ENCODE measurements at regions not wholly inside any gene's neighbourhood (a gene's known extent, or its start where the extent isn't known, plus 50 kb on each side); places are given as distances from the start of the nearest gene placed in this dataset.

- DNase-seq (ENCODE audit: low spot score): no peak
- no peak overlapping the region for H3K4me3 Mint-ChIP-seq
- H3K4me1 Mint-ChIP-seq (ENCODE audit: low read depth): no peaks in the 10 kb centered on the region
- no peak overlapping the region for H3K27ac Mint-ChIP-seq
- H3K9me3 Mint-ChIP-seq: peaks cover 6% of the 10 kb centered on the region
- intact Hi-C loops (cut with micrococcal nuclease): no loop called here
- no peaks in the 10 kb centered on the region for H3K36me3 Mint-ChIP-seq (ENCODE audit: low read depth)
- H3K27me3 Mint-ChIP-seq (ENCODE audit: insufficient read depth): no peaks in the 10 kb centered on the region
These were observed 433.7 kb upstream of the ACO1 start for GRCh38 chr9:31950756-31951155.

DNA sequence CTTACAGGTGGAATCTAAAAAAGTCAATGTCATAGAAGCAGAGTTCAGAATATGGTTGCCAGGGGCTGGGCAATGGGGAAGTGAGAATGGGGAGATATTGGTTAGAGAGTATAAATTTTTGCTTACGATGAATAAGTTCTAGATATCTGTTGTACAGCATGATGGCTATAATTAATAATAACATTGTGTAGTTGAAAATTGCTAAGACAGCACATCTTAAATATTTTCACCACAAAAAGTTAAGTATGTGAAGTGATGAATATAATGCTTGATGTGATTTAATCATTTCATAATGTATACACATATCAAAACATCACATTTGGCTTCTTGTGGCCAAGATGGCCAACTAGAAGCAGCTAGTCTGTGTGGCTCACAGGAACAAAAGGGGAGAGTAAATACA lies 425.9 kb upstream of the ACO1 start:
- no peaks in the 10 kb centered on the region for H3K4me1 Mint-ChIP-seq (ENCODE audit: low read depth)
- H3K9me3 Mint-ChIP-seq: peaks cover 30% of the 10 kb centered on the region
- no peak for DNase-seq (ENCODE audit: low spot score)
- H3K36me3 Mint-ChIP-seq (ENCODE audit: low read depth): no peaks in the 10 kb centered on the region
- no peak overlapping the region for H3K4me3 Mint-ChIP-seq
- no peak overlapping the region for H3K27ac Mint-ChIP-seq
- H3K27me3 Mint-ChIP-seq (ENCODE audit: insufficient read depth): no peaks in the 10 kb centered on the region
- intact Hi-C loops (cut with micrococcal nuclease): no loop called here

- Mint-ChIP-seq H3K27me3 (ENCODE audit: insufficient read depth) (no peaks in the 10 kb centered on the region), H3K4me3 (no peak overlapping the region), H3K36me3 (ENCODE audit: low read depth) (no peaks in the 10 kb centered on the region), H3K27ac (no peak overlapping the region), H3K9me3 (no peaks in the 10 kb centered on the region), H3K4me1 (ENCODE audit: low read depth) (no peaks in the 10 kb centered on the region)
- no peak for DNase-seq (ENCODE audit: low spot score)
- intact Hi-C loops (cut with micrococcal nuclease): no loop called here
These were observed 414.9 kb upstream of the ACO1 start for GRCh38 chr9:31969552-31969951.

DNA sequence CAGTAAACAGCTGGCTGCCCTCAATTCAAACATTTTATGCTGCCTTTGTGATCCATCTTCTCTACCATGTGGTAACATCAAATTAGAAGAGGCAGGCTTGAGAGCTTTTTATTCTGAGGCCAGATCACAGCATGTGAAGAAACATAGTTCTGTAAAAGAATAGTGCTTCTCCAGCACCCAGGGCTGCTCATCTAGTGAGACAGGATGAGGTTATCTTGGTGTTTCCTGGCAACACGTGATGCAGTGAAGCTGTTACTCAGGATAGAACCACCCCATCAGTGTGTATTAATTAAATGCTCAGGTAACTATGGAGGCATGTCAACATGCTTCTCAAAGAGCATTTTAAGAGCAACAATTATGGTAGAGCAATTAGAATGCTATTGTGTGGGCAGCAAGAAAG lies 400.5 kb upstream of the ACO1 start:
- Mint-ChIP-seq H3K27me3 (ENCODE audit: insufficient read depth) (no peaks in the 10 kb centered on the region), H3K4me3 (no peak overlapping the region), H3K4me1 (ENCODE audit: low read depth) (no peaks in the 10 kb centered on the region), H3K36me3 (ENCODE audit: low read depth) (no peaks in the 10 kb centered on the region), H3K27ac (no peak overlapping the region), H3K9me3 (peaks cover 6% of the 10 kb centered on the region)
- intact Hi-C loops (cut with micrococcal nuclease): no loop called here
- no peak for DNase-seq (ENCODE audit: low spot score)

DNA sequence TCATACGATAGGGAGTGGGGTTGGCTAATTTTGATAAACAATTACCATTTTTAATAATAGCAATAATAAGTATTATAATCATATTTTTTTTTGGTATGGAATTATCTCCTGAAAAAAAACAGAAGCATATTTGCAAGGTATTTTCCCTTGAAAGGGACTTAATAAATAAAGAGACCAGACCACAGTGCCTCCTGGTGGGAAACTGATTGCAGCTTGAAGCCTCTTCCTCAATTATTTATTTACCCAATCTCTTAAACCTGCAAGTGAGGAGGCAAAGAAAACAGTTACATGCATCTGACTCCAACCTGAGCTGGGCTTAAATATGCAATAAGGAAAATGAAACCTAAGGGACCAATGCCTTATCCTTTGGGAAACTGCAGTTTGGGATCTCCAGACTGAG lies 388.1 kb upstream of the ACO1 start:
- H3K4me3 Mint-ChIP-seq: no peak overlapping the region
- intact Hi-C loops (cut with micrococcal nuclease): no loop called here
- H3K9me3 Mint-ChIP-seq: peaks cover 3% of the 10 kb centered on the region
- no peaks in the 10 kb centered on the region for H3K36me3 Mint-ChIP-seq (ENCODE audit: low read depth)
- no peaks in the 10 kb centered on the region for H3K27me3 Mint-ChIP-seq (ENCODE audit: insufficient read depth)
- no peak for DNase-seq (ENCODE audit: low spot score)
- H3K27ac Mint-ChIP-seq: no peak overlapping the region
- H3K4me1 Mint-ChIP-seq (ENCODE audit: low read depth): no peaks in the 10 kb centered on the region

- intact Hi-C loops (cut with micrococcal nuclease): no loop called here
- no peak for DNase-seq (ENCODE audit: low spot score)
- no peaks in the 10 kb centered on the region for H3K36me3 Mint-ChIP-seq (ENCODE audit: low read depth)
- H3K4me1 Mint-ChIP-seq (ENCODE audit: low read depth): no peaks in the 10 kb centered on the region
- no peaks in the 10 kb centered on the region for H3K27me3 Mint-ChIP-seq (ENCODE audit: insufficient read depth)
- no peak overlapping the region for H3K27ac Mint-ChIP-seq
- H3K9me3 Mint-ChIP-seq: no peaks in the 10 kb centered on the region
- no peak overlapping the region for H3K4me3 Mint-ChIP-seq
These were observed 379.9 kb upstream of the ACO1 start for GRCh38 chr9:32004431-32005076.

- no peak for DNase-seq (ENCODE audit: low spot score)
- no peak overlapping the region for H3K4me3 Mint-ChIP-seq
- intact Hi-C loops (cut with micrococcal nuclease): no loop called here
- H3K9me3 Mint-ChIP-seq: no peaks in the 10 kb centered on the region
- H3K27ac Mint-ChIP-seq: no peak overlapping the region
- no peaks in the 10 kb centered on the region for H3K36me3 Mint-ChIP-seq (ENCODE audit: low read depth)
- H3K4me1 Mint-ChIP-seq (ENCODE audit: low read depth): no peaks in the 10 kb centered on the region
- H3K27me3 Mint-ChIP-seq (ENCODE audit: insufficient read depth): no peaks in the 10 kb centered on the region
These were observed 374.1 kb upstream of the ACO1 start for GRCh38 chr9:32010322-32010721.

- Mint-ChIP-seq H3K4me1 (ENCODE audit: low read depth) (no peaks in the 10 kb centered on the region), H3K27ac (no peak overlapping the region), H3K27me3 (ENCODE audit: insufficient read depth) (no peaks in the 10 kb centered on the region), H3K4me3 (no peak overlapping the region), H3K9me3 (no peaks in the 10 kb centered on the region), H3K36me3 (ENCODE audit: low read depth) (no peaks in the 10 kb centered on the region)
- intact Hi-C loops (cut with micrococcal nuclease): no loop called here
- no peak for DNase-seq (ENCODE audit: low spot score)
These were observed 373.4 kb upstream of the ACO1 start for GRCh38 chr9:32011049-32011448.

DNA sequence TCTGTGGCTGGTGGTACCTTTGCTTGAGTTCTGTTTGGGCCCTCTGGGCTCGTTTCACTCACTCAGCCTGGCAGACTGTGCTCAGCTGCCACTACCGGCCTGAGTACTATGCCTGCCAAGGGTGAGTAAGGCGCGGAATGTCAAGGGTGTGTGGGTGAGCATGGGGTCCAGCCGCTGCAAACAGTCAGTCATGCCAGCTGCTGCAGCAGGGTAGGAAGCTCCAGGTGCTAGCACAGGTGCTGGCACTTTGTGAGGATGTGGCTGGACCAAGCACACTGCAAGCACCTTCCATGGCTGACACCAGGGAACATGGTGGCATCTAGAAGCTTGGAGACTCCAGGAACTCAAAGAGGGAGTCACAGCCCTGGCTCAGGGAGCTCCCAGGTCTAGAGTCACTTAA lies 368.6 kb upstream of the ACO1 start:
- Mint-ChIP-seq H3K4me1 (ENCODE audit: low read depth) (no peaks in the 10 kb centered on the region), H3K27me3 (ENCODE audit: insufficient read depth) (no peaks in the 10 kb centered on the region), H3K4me3 (no peak overlapping the region), H3K9me3 (no peaks in the 10 kb centered on the region), H3K36me3 (ENCODE audit: low read depth) (no peaks in the 10 kb centered on the region), H3K27ac (no peak overlapping the region)
- no peak for DNase-seq (ENCODE audit: low spot score)
- intact Hi-C loops (cut with micrococcal nuclease): no loop called here

- Mint-ChIP-seq H3K27me3 (ENCODE audit: insufficient read depth) (no peaks in the 10 kb centered on the region), H3K4me1 (ENCODE audit: low read depth) (no peaks in the 10 kb centered on the region), H3K36me3 (ENCODE audit: low read depth) (no peaks in the 10 kb centered on the region), H3K9me3 (peaks cover 3% of the 10 kb centered on the region), H3K4me3 (no peak overlapping the region), H3K27ac (no peak overlapping the region)
- DNase-seq (ENCODE audit: low spot score): no peak
- intact Hi-C loops (cut with micrococcal nuclease): no loop called here
These were observed 338.9 kb upstream of the ACO1 start for GRCh38 chr9:32045513-32045912.

GRCh38 chr9:32067261-32067660 lies 317.2 kb upstream of the ACO1 start:
- no peaks in the 10 kb centered on the region for H3K4me1 Mint-ChIP-seq (ENCODE audit: low read depth)
- H3K27me3 Mint-ChIP-seq (ENCODE audit: insufficient read depth): no peaks in the 10 kb centered on the region
- no peak overlapping the region for H3K4me3 Mint-ChIP-seq
- no peaks in the 10 kb centered on the region for H3K9me3 Mint-ChIP-seq
- no peak overlapping the region for H3K27ac Mint-ChIP-seq
- no peak for DNase-seq (ENCODE audit: low spot score)
- intact Hi-C loops (cut with micrococcal nuclease): no loop called here
- no peaks in the 10 kb centered on the region for H3K36me3 Mint-ChIP-seq (ENCODE audit: low read depth)

- Mint-ChIP-seq H3K36me3 (ENCODE audit: low read depth) (no peaks in the 10 kb centered on the region), H3K27ac (no peak overlapping the region), H3K9me3 (no peaks in the 10 kb centered on the region), H3K4me3 (no peak overlapping the region), H3K4me1 (ENCODE audit: low read depth) (no peaks in the 10 kb centered on the region), H3K27me3 (ENCODE audit: insufficient read depth) (no peaks in the 10 kb centered on the region)
- intact Hi-C loops (cut with micrococcal nuclease): no loop called here
- DNase-seq (ENCODE audit: low spot score): no peak
These were observed 315.2 kb upstream of the ACO1 start for GRCh38 chr9:32069169-32069813.

DNA sequence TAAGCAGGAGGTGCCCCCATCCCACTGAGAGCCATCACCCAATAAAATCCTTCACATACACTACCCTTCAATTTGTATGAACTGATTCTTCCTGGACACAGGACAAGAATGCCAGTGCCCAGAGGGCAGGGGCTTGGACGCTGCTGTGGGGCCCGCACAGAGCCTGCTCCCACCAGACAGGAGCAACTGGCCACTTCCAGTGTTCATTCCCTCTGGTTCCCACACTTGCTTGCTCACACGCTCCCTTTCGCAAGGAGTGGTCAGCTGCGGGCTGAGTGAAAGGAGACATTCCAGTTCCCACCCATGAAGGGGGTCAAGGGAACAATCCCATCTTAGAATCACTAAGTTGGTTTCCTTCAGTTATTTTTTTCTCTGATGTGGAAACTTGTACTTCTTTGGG lies 314.5 kb upstream of the ACO1 start:
- no peak for DNase-seq (ENCODE audit: low spot score)
- intact Hi-C loops (cut with micrococcal nuclease): no loop called here
- H3K4me3 Mint-ChIP-seq: no peak overlapping the region
- no peaks in the 10 kb centered on the region for H3K36me3 Mint-ChIP-seq (ENCODE audit: low read depth)
- H3K9me3 Mint-ChIP-seq: no peaks in the 10 kb centered on the region
- H3K4me1 Mint-ChIP-seq (ENCODE audit: low read depth): no peaks in the 10 kb centered on the region
- H3K27me3 Mint-ChIP-seq (ENCODE audit: insufficient read depth): no peaks in the 10 kb centered on the region
- H3K27ac Mint-ChIP-seq: no peak overlapping the region

DNA sequence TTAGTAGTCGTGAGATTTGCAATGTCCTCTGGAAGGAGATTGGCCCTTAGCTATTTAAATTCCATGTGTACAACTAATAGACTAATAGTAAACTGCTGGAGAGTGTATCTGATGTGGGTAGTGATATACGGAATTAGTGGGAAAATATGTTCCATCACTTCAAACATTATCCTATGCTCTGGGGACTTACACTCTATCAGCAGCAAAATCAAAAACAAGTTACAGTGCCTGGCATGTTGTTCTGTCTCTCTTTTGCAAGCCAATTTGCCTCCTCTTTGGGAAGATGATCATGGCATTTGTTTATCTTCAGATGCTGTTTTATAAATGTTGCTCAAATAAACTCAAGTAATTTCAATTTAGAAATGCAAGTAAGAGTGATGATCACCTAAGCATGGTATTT lies 311.9 kb upstream of the ACO1 start:
- DNase-seq (ENCODE audit: low spot score): no peak
- intact Hi-C loops (cut with micrococcal nuclease): no loop called here
- Mint-ChIP-seq H3K27ac (no peak overlapping the region), H3K4me3 (no peak overlapping the region), H3K27me3 (ENCODE audit: insufficient read depth) (no peaks in the 10 kb centered on the region), H3K4me1 (ENCODE audit: low read depth) (no peaks in the 10 kb centered on the region), H3K9me3 (no peaks in the 10 kb centered on the region), H3K36me3 (ENCODE audit: low read depth) (no peaks in the 10 kb centered on the region)
